GM18907 (cell line): ENCODE measurements at regions not wholly inside any gene's neighbourhood (a gene's known extent, or its start where the extent isn't known, plus 50 kb on each side); places are given as distances from the start of the nearest gene placed in this dataset.

Source experiments
- ATAC-seq: cut with Tn5 transposase; IDR thresholded peaks from one replicate; pipeline ENCODE4 v1.9.1; 2021; ENCODE audit warnings: mild to moderate bottlenecking, moderate library complexity; ENCODE audit not compliant: unreplicated experiment

- ATAC-seq, result no peak
These were observed 68.7 kb upstream of the ATP10A start for GRCh38 chr15:25931851-25932250.

- no peak for ATAC-seq
These were observed 67.8 kb upstream of the ATP10A start for GRCh38 chr15:25930931-25931330.
